ENCODE measurements at regions not wholly inside any gene's neighbourhood (a gene's known extent, or its start where the extent isn't known, plus 50 kb on each side); places are given as distances from the start of the nearest gene placed in this dataset.

DNA sequence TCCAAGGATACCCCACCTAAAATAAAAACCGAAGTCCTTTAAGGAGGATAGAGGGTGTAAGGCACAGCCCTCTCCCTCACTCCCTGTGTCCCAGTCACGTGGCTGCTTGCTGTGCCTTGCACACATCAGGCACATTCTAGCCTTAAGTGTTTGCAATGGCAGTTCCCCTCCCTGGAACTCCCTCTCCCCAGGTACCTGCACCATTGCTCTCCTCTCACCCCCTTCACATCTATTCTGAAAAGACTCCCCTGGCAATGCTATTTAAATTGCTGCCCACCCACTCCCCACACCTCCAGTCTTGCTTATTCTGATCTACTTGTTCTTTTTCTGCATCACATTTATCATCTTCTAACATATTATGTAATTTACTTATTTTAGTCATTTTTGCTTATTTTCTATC lies 91.6 kb upstream of the LNX1 start:
- DNase-seq = no peak

DNA sequence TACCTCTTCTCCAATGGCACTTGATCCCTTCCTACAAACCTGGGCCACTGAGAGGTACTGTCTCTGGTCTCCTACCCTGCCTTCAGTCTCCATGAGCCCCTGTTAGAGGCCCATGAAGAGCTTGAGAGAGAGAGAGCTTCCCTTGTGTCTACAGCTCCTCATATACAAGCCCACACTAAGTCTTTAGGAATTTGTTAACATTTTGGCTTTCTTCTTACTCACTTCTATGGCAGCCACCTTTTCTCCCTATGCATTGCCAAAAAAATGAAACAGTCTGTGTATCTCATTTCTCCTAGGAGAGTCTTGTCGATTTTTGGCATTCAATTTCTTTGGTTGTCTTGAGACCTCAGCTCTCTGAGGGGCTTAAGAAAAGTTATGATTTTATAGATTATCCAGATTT lies 90.9 kb upstream of the LNX1 start:
- DNase-seq = no peak

DNA sequence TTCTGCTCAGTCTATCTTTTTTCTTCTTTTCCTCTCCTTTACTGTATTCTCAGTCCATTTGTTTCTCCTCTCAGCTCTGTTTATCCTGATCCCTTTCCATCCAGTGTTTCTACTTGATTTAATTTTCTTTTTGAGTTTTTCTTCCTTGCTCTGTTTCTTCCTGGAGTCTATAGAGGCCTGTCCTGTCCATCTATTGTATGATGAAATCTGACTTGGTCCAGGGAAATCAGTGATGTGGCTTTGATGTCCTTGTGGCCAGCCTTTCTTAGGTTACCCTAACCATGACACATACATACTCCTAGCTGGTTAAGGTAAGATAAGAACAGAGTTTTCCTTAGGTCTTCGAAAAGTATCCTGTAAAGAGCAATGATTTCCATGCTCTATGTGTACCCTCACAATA lies 89.3 kb upstream of the LNX1 start:
- no peak for DNase-seq

DNA sequence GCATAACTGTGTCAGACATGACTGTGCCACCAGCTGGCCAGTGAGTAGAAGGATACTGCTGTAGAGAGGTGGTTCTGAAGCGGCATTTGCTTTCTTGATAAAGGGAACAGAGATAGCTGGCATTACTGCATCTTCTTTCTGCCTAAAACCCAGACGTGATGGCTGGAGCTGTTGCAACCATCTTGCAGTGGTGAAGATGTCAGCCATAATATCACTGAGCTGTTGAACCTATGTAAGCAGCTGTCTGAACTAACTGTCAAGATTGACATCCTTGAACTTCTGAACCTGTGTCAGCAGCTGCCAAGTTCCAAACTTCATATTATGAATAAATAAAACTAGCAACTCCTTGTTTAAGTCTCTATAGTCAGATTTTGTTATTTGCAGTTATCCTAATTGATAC lies 88.9 kb upstream of the LNX1 start:
- no peak for DNase-seq

DNA sequence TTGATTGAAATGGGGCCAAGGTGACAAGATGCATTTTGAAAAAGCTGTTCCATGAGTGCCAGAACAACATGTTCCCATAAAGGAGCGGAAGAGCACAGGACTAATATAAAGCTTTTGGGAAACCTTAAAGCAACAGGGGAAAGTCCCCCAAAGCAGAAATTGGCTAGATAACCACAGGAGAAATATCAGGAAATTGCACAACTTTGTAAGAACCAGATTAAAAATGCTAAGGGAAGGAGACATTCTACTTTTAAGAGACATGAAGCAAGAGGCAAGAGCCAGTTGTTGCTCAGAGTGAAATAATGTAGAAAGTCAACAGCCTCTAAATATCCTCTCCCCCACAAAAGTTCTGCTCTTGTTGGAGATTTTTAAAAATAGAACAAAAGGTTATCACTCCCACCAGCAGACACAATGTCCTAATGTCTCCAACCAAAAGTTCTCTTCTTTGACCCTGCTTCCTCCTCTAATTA lies 85.2 kb upstream of the LNX1 start:
- no peak for DNase-seq

DNA sequence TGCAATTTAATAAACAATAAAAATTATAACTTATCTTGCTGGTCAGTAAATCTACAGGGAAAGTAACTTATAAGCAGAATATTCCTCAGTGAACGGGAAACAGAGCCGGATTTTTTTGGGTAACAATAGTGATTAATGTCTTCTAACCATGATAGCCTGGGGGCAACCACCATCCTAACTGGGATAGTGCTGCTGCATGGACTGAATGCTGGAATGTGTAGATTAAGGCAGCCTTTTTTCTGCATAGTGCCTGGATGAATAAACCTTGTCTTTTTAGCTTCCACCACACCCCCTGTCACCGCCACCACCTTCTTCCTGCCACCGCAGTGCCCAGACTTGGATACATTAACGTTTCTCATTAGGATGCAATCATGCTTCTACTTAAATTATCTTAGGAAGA lies 83.6 kb upstream of the LNX1 start:
- no peak for DNase-seq

DNA sequence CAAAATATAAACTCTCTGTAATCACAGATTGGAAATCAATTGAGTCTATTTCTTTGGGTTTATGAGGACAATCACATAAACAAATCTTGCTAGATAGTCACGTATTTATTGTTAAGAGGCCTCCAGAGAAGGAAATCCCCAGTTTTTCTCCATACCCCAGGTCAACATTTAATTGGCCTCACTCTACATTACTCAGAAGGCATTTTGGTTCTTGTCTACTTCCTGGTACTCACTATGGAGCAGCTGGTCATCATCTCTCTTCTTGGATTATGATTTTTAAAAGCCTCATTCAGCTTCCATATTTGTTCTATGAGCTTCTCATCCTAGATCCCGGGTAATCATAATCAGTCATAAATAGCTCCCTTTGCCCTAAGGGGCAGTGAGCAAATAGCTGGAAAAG lies 81.6 kb upstream of the LNX1 start:
- no peak for DNase-seq

DNA sequence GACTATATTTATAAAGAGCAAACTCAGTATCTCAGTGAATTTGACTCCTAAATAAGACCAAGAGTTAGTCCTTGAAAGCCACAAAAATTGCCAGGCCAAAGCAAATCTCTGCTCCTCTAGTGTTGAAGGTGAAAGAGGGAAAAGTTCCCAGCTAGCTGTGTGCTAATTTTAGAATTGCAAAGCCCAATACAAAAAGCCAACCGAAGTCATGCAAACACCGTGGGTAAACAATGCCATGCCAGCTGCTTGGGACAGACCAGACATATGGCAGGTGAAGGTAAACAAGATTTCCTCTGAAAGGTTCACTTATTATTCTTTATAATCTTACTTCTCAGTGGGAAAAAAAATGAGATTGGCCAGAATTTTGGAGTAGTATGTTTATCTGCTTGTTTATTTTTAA lies 80.5 kb upstream of the LNX1 start:
- no peak for DNase-seq

DNA sequence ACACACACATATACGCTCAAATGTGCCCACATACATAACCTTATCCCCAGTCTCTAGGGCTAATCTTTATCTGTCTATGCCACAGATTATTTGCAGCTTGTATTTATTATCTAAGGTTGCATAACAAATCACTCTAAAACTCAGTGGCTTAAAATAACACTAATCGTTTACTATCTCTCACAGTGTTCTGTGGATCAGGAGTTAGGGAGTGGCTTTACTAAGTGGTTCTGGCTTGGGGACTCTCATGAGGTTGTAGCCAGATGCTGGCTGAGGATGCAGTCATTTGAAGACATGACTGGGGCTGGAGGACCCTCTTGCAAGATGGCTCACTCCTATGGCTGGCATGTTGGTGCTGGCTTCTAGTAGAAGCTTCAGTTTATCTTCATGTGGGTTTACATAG lies 68.5 kb upstream of the LNX1 start:
- DNase-seq = no peak

DNA sequence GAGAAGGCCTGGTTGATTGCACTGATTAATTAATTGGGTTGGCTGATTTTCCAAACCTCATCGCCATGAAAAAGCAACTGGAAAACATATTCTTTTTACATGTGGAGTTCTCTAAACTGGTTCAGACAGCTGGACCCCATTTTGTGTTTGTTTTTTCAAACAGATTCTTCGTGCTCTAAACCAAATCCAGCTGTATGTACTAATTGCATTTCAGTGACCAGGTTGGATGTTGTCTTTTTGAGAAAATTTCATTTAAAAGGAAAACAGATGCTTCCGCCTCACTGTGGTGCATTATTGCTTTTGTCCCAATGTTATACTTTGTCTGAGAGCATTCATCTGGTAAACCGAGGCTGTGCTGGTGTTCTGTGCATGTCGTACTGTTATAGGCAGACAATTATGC lies 67.8 kb upstream of the LNX1 start:
- DNase-seq = no peak

DNA sequence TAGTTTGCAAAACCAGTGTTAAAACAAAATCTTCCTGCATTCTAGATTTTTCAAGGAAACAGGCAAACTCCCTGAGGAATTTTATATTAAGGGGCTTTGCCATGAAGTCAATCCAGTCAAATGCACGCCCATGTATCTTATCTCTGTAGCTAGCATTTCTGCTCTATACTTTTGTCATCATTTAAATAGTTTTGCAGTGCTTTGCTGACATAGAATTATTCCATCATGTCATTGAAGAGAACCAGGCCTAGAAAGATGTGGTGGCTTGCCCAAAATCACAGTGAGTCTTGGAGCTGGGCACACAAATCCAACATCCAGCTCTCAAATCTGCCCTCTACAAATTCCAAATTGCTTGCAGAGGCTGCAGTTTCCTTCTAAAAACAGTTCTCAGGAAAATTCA lies 66.7 kb upstream of the LNX1 start:
- DNase-seq = no peak

DNA sequence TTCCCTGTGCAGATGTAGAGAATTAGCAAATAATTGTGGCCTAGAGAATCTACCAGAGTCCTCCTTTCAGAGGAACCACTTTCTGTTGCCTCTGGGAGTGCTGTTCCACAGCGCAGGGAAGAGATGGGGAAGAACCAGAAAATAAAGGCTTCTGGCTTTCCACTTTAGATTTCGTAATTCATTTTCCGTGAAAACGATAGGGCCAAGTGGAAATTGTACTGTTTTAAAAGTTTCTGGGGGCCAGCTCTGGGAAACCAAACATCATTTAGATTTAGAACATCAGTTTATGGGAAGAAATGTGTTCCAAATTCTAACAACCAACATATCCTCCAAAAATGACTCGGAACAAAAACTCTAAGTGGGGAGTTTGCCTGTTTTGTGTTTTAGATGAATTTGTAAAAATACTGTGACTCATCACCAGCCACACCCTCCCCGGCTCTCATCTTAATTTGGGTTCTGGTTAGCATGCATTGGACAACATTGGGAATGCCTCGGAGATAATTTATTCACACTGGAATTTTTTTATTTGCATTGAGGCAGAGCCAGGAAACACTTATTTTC lies 65.2 kb upstream of the LNX1 start:
- DNase-seq = no peak

DNA sequence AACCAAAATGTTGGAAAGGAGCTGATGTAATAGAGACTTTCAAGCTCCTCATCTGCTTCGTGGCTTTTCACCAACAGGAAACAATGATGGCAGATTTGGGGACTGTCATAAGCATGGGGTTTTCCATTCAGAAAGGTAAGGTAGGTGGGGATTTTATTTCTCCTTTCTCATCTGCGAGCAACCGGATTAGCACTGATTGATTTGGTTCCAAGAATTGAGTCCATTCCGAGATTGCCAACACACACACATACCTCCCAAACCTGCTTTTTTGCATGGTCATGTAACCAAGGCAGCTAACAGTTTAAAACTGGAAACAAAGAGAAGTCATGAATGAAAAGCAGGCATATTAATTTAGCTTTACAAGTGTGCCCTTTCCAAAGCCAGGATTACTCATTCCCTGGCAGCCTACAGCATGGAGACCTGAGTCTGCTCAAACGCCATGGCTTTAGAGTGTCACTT lies 63.0 kb upstream of the LNX1 start:
- DNase-seq = no peak

DNA sequence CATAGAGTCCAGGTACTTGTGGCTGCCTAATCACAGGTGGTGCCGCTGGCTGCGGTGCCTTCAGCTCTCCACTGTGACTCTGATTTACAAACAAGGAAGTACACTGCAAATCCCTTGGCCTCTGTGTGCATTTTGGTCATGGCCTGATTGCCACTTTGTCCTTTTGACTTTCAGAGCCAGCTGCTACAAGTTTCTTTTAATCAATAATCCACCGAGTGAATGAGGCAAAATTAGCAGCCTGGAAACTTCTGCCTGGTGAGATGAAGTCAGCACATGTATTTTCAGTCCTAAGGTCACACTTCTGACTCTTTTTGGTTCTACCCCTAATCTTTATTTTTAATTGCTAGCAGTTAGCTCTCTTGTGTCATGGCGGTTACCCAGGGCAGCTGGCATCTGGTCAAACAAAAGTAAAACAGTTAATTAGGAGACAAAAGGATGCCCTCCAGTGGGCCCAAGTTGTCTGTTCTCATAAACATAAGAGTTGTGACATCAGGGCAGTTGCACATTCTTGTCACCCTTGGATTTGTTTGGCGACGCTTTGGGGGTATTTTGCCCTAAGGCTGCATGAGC lies 62.3 kb upstream of the LNX1 start:
- DNase-seq = no peak

DNA sequence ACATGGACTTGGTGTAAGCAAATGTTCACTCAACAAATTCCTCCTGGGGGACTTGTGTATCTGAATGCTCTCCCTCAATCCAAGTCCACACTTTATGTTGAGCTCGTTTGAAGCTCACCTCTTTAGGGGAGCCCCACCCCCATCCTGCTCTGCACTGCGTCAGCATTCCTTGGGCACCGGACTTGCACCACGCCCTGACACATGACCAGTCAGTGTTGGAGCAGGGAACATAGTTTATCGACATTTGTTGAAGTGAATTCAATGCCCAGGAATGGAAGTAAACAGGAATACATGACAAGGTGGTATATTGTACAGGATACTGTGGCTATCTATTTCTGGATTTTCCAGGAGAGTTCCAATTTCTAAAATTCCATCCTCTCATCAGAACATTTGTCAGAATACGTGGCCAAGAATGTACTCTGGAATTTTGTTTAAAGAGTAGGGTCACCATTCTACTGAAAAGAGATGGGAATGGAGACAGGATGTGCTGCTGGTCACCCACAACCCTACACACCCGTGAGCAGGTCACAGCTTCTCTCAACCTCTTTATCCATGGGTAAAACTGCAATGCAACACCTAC lies 60.0 kb upstream of the LNX1 start:
- no peak for DNase-seq

DNA sequence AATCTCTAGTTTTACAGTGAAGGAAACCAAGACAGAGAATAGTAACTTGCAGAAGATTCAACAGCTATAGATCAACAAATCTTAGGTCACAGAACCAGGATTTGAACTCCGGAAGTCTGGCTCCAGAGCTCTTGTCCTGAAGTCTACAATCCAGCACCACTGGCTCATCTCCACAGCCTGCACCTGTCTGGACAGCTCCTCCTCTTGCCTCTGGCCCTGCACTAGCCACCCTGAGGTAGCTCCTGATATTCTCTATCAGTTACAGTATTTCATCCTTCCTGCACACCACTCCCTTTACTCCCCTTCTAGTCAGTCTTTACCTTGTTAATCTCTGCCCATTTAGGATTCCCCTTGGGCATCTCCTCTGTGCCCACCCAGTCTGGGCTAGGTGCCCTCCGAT lies 58.1 kb upstream of the LNX1 start:
- DNase-seq = no peak

DNA sequence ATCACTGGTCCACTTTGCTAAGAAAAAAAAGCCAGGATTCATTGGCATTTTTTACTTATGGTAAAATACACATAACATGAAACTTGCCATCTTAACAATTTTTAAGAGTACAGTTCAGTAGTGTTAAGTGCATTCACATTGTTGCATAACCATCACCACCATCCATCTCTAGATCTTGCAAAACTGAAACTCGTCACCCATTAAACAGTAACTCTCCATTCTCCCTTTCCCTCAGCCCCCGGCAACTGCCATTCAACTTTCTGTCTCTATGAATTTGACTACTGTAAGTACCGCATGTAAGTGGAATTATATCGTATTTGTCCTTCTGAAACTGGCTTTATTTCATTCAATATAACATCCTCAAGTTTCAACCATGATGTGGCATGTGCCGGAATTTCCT lies 56.3 kb upstream of the LNX1 start:
- DNase-seq = no peak

DNA sequence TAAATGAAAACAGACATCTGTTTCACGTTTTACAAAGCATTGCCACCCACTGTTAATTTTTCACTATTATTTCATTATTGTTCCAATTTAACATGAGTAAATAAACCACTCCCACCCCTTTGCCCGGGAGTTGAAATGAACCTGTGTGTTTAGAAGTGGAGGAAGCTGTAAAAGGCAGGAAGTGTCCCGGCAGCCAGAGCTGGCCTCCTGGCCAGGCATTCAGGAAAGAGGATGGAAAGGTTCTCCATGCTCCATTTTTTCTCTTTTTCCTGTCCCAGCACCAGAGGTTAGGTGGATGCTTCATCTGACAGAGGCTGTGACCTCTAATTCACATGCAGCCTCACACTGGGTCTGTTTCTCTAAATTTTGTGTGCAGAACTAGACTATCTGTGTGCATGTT lies 55.5 kb upstream of the LNX1 start:
- no peak for DNase-seq

DNA sequence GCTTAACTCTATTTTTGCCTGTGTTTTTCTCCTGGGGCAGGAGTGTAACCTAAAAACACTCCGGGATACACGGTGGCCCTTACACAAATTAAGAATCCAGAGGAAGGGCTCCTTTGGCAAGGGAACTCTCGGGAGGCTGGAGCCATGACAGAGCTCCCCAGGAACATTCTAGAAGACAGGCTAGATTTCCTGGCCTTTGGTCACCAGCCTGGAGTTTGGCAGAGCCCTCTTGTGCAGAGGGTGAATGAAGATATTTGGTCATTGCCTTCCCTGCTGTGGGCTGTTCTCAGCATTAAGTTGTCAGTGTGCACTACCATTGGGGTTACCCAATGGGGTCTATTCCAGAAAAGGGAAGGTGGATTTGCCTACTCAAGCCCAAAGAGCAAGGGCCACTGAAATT lies 53.8 kb upstream of the LNX1 start:
- DNase-seq = no peak

DNA sequence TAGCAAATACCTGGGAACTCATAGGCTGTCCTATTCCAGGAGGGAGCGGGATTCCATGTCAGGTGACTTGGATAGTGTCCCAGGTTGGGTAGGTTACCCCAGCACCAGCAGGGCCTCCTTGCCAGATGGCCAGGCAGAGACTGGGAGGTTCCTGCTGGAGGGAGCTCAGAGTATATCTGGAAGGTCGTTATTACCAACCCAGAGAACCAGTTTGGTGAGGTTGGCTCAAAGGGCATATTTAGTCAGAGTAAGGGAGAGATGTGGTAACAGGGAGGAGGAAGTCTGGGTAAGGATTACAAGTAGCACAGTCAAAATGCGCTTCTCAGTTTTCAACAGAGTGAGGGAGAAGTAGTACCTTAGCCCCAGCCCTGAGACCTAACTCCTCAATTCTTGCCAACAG lies 53.3 kb upstream of the LNX1 start:
- no peak for DNase-seq

Measured in activated CD4-positive, alpha-beta T cell treated with anti-CD3 and anti-CD28 coated beads, Interleukin-2, amount 50 U/mL, for 48 hours (primary cell).